ELR (cell line): ENCODE measurements at regions not wholly inside any gene's neighbourhood (a gene's known extent, or its start where the extent isn't known, plus 50 kb on each side); places are given as distances from the start of the nearest gene placed in this dataset.

Experiments used
- DNase-seq: peaks from one replicate; pipeline ENCODE4 v3.0.0-alpha.2; 2015; ENCODE audit warnings: low read depth

- no peak for DNase-seq
Measured at GRCh38 chr9:134967547-134967930, 49.8 kb upstream of the FCN1 start.

GRCh38 chr9:134968011-134968822 is 50.5 kb upstream of the FCN1 start:
- DNase-seq, result no peak

GRCh38 chr9:134968823-134969090 is 51.0 kb upstream of the FCN1 start:
- no peak for DNase-seq

GRCh38 chr9:134969156-134970045 is 51.7 kb upstream of the FCN1 start:
- no peak for DNase-seq

GRCh38 chr9:134970198-134970597 is 52.5 kb upstream of the FCN1 start:
- no peak for DNase-seq

GRCh38 chr9:134970719-134971118 is 53.0 kb upstream of the FCN1 start:
- no peak for DNase-seq

- no peak for DNase-seq
Measured at GRCh38 chr9:134971196-134971595, 53.5 kb upstream of the FCN1 start.

GRCh38 chr9:134971696-134972095 is 54.0 kb upstream of the FCN1 start:
- no peak for DNase-seq

- no peak for DNase-seq
Measured at GRCh38 chr9:134972140-134972539, 54.4 kb upstream of the FCN1 start.

- DNase-seq, result no peak
Measured at GRCh38 chr9:134975253-134975652, 57.5 kb upstream of the FCN1 start.

GRCh38 chr9:134976403-134976802 is 58.7 kb upstream of the FCN1 start:
- DNase-seq, result no peak

- DNase-seq, result no peak
Measured at GRCh38 chr9:134978272-134978671, 60.6 kb upstream of the FCN1 start.

GRCh38 chr9:134980516-134980915 is 62.8 kb upstream of the FCN1 start:
- DNase-seq, result no peak

GRCh38 chr9:134980991-134981390 is 63.3 kb upstream of the FCN1 start:
- DNase-seq, result no peak

GRCh38 chr9:134981829-134982228 is 64.1 kb upstream of the FCN1 start:
- no peak for DNase-seq

- no peak for DNase-seq
Measured at GRCh38 chr9:134982311-134982710, 64.6 kb upstream of the FCN1 start.

GRCh38 chr9:134983074-134983473 is 65.4 kb upstream of the FCN1 start:
- DNase-seq, result no peak

- no peak for DNase-seq
Measured at GRCh38 chr9:134983506-134984371, 66.0 kb upstream of the FCN1 start.

- DNase-seq, result no peak
Measured at GRCh38 chr9:134984372-134985265, 66.9 kb upstream of the FCN1 start.

GRCh38 chr9:134985451-134985850 is 67.7 kb upstream of the FCN1 start:
- no peak for DNase-seq

GRCh38 chr9:134986957-134987356 is 69.2 kb upstream of the FCN1 start:
- no peak for DNase-seq

GRCh38 chr9:134987376-134987775 is 69.7 kb upstream of the FCN1 start:
- no peak for DNase-seq
